HG03025 (cell line): ENCODE measurements at regions not wholly inside any gene's neighbourhood (a gene's known extent, or its start where the extent isn't known, plus 50 kb on each side); places are given as distances from the start of the nearest gene placed in this dataset.
"Not testable (repeated sequence)": the region's sequence is repeated elsewhere in the genome, so short reads cannot be mapped to it uniquely, and the experiment has no call there.

Experiments used
- ATAC-seq: cut with Tn5 transposase; IDR thresholded peaks from one replicate; pipeline ENCODE4 v1.9.1; 2021; ENCODE audit warnings: mild to moderate bottlenecking, moderate library complexity; ENCODE audit not compliant: unreplicated experiment, low FRiP score

- no peak for ATAC-seq
Observed at GRCh38 chr7:79965946-79966345, 168.7 kb upstream of the GNAI1 start.

- ATAC-seq: no peak
Observed at GRCh38 chr7:79964463-79964862, 170.2 kb upstream of the GNAI1 start.

- ATAC-seq: no peak
Observed at GRCh38 chr7:79953130-79953529, 181.5 kb upstream of the GNAI1 start.

- no peak for ATAC-seq
Observed at GRCh38 chr7:79952399-79952798, 182.2 kb upstream of the GNAI1 start.

GRCh38 chr7:79951415-79951814, 183.2 kb upstream of the GNAI1 start:
- ATAC-seq: no peak

GRCh38 chr7:79949778-79950177, 184.9 kb upstream of the GNAI1 start:
- no peak for ATAC-seq

- ATAC-seq: no peak
Observed at GRCh38 chr7:79936281-79936983, 198.2 kb upstream of the GNAI1 start.

- no peak for ATAC-seq
Observed at GRCh38 chr7:79934727-79935126, 199.9 kb upstream of the GNAI1 start.

- no peak for ATAC-seq
Observed at GRCh38 chr7:79933144-79933543, 201.5 kb upstream of the GNAI1 start.

- ATAC-seq: no peak
Observed at GRCh38 chr7:79930604-79931003, 204.0 kb upstream of the GNAI1 start.

GRCh38 chr7:79927116-79927515, 207.5 kb upstream of the GNAI1 start:
- ATAC-seq: no peak

- ATAC-seq: no peak
Observed at GRCh38 chr7:79923953-79924352, 210.7 kb upstream of the GNAI1 start.

GRCh38 chr7:79922894-79923293, 211.7 kb upstream of the GNAI1 start:
- no peak for ATAC-seq

- no peak for ATAC-seq
Observed at GRCh38 chr7:79921976-79922375, 212.7 kb upstream of the GNAI1 start.

GRCh38 chr7:79918632-79919031, 216.0 kb upstream of the GNAI1 start:
- ATAC-seq: not testable (repeated sequence)

- not testable (repeated sequence) for ATAC-seq
Observed at GRCh38 chr7:79915346-79915745, 219.3 kb upstream of the GNAI1 start.

- no peak for ATAC-seq
Observed at GRCh38 chr7:79912213-79912633, 222.4 kb upstream of the GNAI1 start.

GRCh38 chr7:79911420-79911819, 223.2 kb upstream of the GNAI1 start:
- no peak for ATAC-seq

- no peak for ATAC-seq
Observed at GRCh38 chr7:79909176-79909575, 225.5 kb upstream of the GNAI1 start.

GRCh38 chr7:79897166-79897565, 237.5 kb upstream of the GNAI1 start:
- no peak for ATAC-seq

- ATAC-seq: no peak
Observed at GRCh38 chr7:79893991-79894390, 240.6 kb upstream of the GNAI1 start.

- no peak for ATAC-seq
Observed at GRCh38 chr7:79882922-79883321, 251.7 kb upstream of the GNAI1 start.

GRCh38 chr7:79880312-79880711, 254.3 kb upstream of the GNAI1 start:
- ATAC-seq: no peak
